HCT116 (cell line): ENCODE measurements at regions not wholly inside any gene's neighbourhood (a gene's known extent, or its start where the extent isn't known, plus 50 kb on each side); places are given as distances from the start of the nearest gene placed in this dataset.

Source experiments
- ATAC-seq: fragments of 200-7000 bp; cut with Tn5 transposase; 2 replicates; pipeline ENCODE4 v1.9.1; 2020; ENCODE audit warnings: mild to moderate bottlenecking, moderate library complexity
- BruUV-seq: library from RNA; stranded (reverse); fragments of 400-500 nt; replicated peaks from 2 replicates; lab custom pipeline; 2021; lab: Mats Ljungman, UMichigan
- CTCF ChIA-PET: fragments of 300-600 bp; sonication (Branson Sonifier 250); formaldehyde crosslinking; loops from one replicate; lab custom pipeline; 2021; ENCODE audit warnings: antibody characterized with exemption; lab: Charles Lee
- POLR2A ChIA-PET: fragments of 300-600, 350-600 bp; sonication (Branson Sonifier 250); formaldehyde crosslinking; loops from one replicate; lab custom pipeline; 2021; ENCODE audit warnings: antibody characterized with exemption; lab: Charles Lee
- RAD21 ChIA-PET, 2 experiments: fragments of 300-600 bp; sonication (Branson Sonifier 250); formaldehyde crosslinking; loops; one replicate each; lab custom pipeline; 2023; ENCODE audit warnings: low total read pairs in 2 of 2; ENCODE audit not compliant: uncharacterized antibody in 2 of 2, unreplicated experiment in 2 of 2, low non-redundant PET in 1 of 2; lab: Charles Lee
- DNase-seq: peaks from one replicate; pipeline ENCODE4 v3.0.0-alpha.2; 2010; ENCODE audit warnings: low read depth, low spot score
- H2AFZ ChIP-seq: fragments of 200-600 bp; shearing (Covaris generic), sonication (generic); 2 replicates; pipeline ENCODE4 v1.6.1; 2017; ENCODE audit warnings: low read depth, mixed run types, mixed read lengths, antibody characterized with exemption, low read length; ENCODE audit not compliant: poor library complexity, severe bottlenecking
- H3K27ac ChIP-seq: 2 replicates; pipeline ENCODE4 v1.5.1; 2012; ENCODE audit warnings: low read depth, low read length
- H3K27me3 ChIP-seq: fragments of 200-600 bp; sonication (generic); 2 replicates; pipeline ENCODE4 v1.6.1; 2016; ENCODE audit warnings: mixed run types, low read length, mixed read lengths; ENCODE audit not compliant: insufficient read depth
- H3K36me3 ChIP-seq, 2 experiments: fragments of 200-500 bp in 1 of 2; fragments of 200-600 bp in 1 of 2; sonication (Bioruptor generic) in 1 of 2; sonication (generic) in 1 of 2; 2 replicates each; pipeline versions ENCODE4 v1.5.1 to v1.6.1; 2014 to 2016; ENCODE audit warnings: low read length in 2 of 2, inconsistent platforms in 1 of 2, mixed read lengths in 1 of 2, mixed run types in 1 of 2; ENCODE audit not compliant: insufficient read depth in 2 of 2, control insufficient read depth in 1 of 2
- H3K4me1 ChIP-seq, 2 experiments: fragments of 200-600 bp in 1 of 2; sonication (generic) in 1 of 2; 2 replicates each; pipeline versions ENCODE4 v1.5.1 to v1.6.1; 2012 to 2017; ENCODE audit warnings: low read length in 2 of 2, inconsistent platforms in 1 of 2, mild to moderate bottlenecking in 1 of 2, mixed read lengths in 1 of 2, mixed run types in 1 of 2, moderate library complexity in 1 of 2; ENCODE audit not compliant: insufficient read depth in 2 of 2, control insufficient read depth in 1 of 2
- H3K4me2 ChIP-seq: fragments of 200-600 bp; sonication (generic); 2 replicates; pipeline ENCODE4 v1.6.1; 2017; ENCODE audit warnings: mixed run types, low read length, mixed read lengths
- H3K4me3 ChIP-seq, 2 experiments: fragments of 200-600 bp in 1 of 2; sonication (generic) in 1 of 2; replicated peaks in 1 of 2; 2 replicates each; pipeline ENCODE4 v1.5.1; 2011 to 2016; ENCODE audit warnings: low read length in 2 of 2, control low read depth in 1 of 2, low read depth in 1 of 2, mild to moderate bottlenecking in 1 of 2, mixed read lengths in 1 of 2, mixed run types in 1 of 2
- H3K79me2 ChIP-seq: fragments of 200-600 bp; sonication (generic); 2 replicates; pipeline ENCODE4 v1.6.1; 2017; ENCODE audit warnings: mild to moderate bottlenecking, mixed run types, low read length, moderate library complexity, mixed read lengths; ENCODE audit not compliant: insufficient read depth
- H3K9ac ChIP-seq: fragments of 200-600 bp; sonication (generic); 2 replicates; pipeline ENCODE4 v1.6.1; 2016; ENCODE audit warnings: low read length, mixed read lengths
- H3K9me2 ChIP-seq: fragments of 200-600 bp; sonication (generic), shearing (Covaris generic); 2 replicates; pipeline ENCODE4 v1.6.1; 2017; ENCODE audit warnings: mixed run types, mild to moderate bottlenecking, moderate library complexity; ENCODE audit not compliant: insufficient read depth
- H3K9me3 ChIP-seq, 2 experiments: fragments of 200-500 bp in 1 of 2; fragments of 200-600 bp in 1 of 2; sonication (Bioruptor generic) in 1 of 2; sonication (generic) in 1 of 2; 2 replicates each; pipeline ENCODE4 v1.6.1; 2014 to 2017; ENCODE audit warnings: low read length in 2 of 2, mixed read lengths in 2 of 2, inconsistent platforms in 1 of 2, low read depth in 1 of 2, mild to moderate bottlenecking in 1 of 2, mixed run types in 1 of 2, moderate library complexity in 1 of 2; ENCODE audit not compliant: control insufficient read depth in 1 of 2, insufficient read depth in 1 of 2
- H4K20me1 ChIP-seq: fragments of 200-600 bp; sonication (generic), shearing (Covaris generic); 2 replicates; pipeline ENCODE4 v1.6.1; 2017; ENCODE audit warnings: mixed run types, mild to moderate bottlenecking, moderate library complexity; ENCODE audit not compliant: insufficient read depth
- CBX3 ChIP-seq: IDR thresholded peaks from 2 replicates; pipeline ENCODE4 v1.6.1; 2012; ENCODE audit warnings: low read depth
- CTCF ChIP-seq, 3 experiments: fragments of 200-600 bp in 1 of 3; sonication (generic) in 1 of 3; IDR thresholded peaks in 2 of 3; conservative IDR thresholded peaks in 1 of 3; 2 replicates each; pipeline ENCODE4 v1.5.1; 2012 to 2017; ENCODE audit warnings: low read depth in 2 of 3, low read length in 2 of 3, antibody characterized with exemption in 1 of 3, borderline replicate concordance in 1 of 3, control low read depth in 1 of 3, mild to moderate bottlenecking in 1 of 3, mixed read lengths in 1 of 3, mixed run types in 1 of 3, moderate library complexity in 1 of 3; ENCODE audit not compliant: insufficient read depth in 1 of 3
- EGR1 ChIP-seq: IDR thresholded peaks from 2 replicates; pipeline ENCODE4 v1.6.1; 2012; ENCODE audit warnings: low read depth
- EZH2 ChIP-seq: fragments of 200-600 bp; sonication (generic); IDR thresholded peaks from 2 replicates; pipeline ENCODE4 v1.6.1; 2017; ENCODE audit warnings: antibody characterized with exemption, mixed run types
- EZH2phosphoT487 ChIP-seq: fragments of 200-600 bp; IDR thresholded peaks from 2 replicates; pipeline ENCODE4 v1.6.1; 2018; ENCODE audit warnings: antibody characterized with exemption, borderline replicate concordance
- JUND ChIP-seq: IDR thresholded peaks from 2 replicates; pipeline ENCODE4 v1.6.1; 2012
- POLR2A ChIP-seq: IDR thresholded peaks from 2 replicates; pipeline ENCODE4 v1.7.0; 2011; ENCODE audit warnings: borderline replicate concordance; ENCODE audit not compliant: insufficient read depth, insufficient read length; ENCODE audit errors: extremely low read depth
- POLR2AphosphoS5 ChIP-seq: IDR thresholded peaks from 2 replicates; pipeline ENCODE4 v1.6.1; 2011; ENCODE audit warnings: mild to moderate bottlenecking, low read depth, low read length, moderate library complexity
- REST ChIP-seq: IDR thresholded peaks from 2 replicates; pipeline ENCODE4 v1.6.1; 2012; ENCODE audit warnings: low read depth
- TCF7L2 ChIP-seq: IDR thresholded peaks from 2 replicates; pipeline ENCODE4 v1.7.0; 2011; ENCODE audit warnings: borderline replicate concordance, inconsistent platforms; ENCODE audit not compliant: insufficient read depth, insufficient read length; ENCODE audit errors: extremely low read depth
- ZBTB33 ChIP-seq: IDR thresholded peaks from 2 replicates; pipeline ENCODE4 v1.6.1; 2011; ENCODE audit warnings: mild to moderate bottlenecking, low read length, moderate library complexity; ENCODE audit not compliant: insufficient replicate concordance; ENCODE audit errors: extremely low read depth
- ZFX ChIP-seq: fragments of 450-650 bp; IDR thresholded peaks from 2 replicates; pipeline ENCODE4 v1.6.1; 2017
- ZNF274 ChIP-seq: fragments of 200-500 bp; sonication (Bioruptor generic); IDR thresholded peaks from 2 replicates; pipeline ENCODE4 v1.6.1; 2014; ENCODE audit warnings: mild to moderate bottlenecking, low read depth, low read length, inconsistent platforms
- intact Hi-C: fragments of 100-400 bp; cut with micrococcal nuclease; formaldehyde crosslinking; loops from 2 replicates; pipeline ENCODE4 v1.10.0; 2022

GRCh38 chr11:130668751-130669150 lies 220.3 kb downstream of the ADAMTS15 start:
- H3K36me3 ChIP-seq = no peaks in the 10 kb centered on the region
- intact Hi-C loops = loop anchor here (10.0 kb wide), 1 partner anchor 234 kb away; no protein-coding TSS in a partner anchor
- RAD21 ChIA-PET = no interaction called here
- no peaks in the 10 kb centered on the region for H3K79me2 ChIP-seq
- ATAC-seq (no peak), DNase-seq (no peak)
- no peak overlapping the region for H3K4me3 ChIP-seq
- CTCF ChIA-PET = no interaction called here
- H3K9me2 ChIP-seq = no peaks in the 10 kb centered on the region
- H3K9ac ChIP-seq = no peak overlapping the region
- POLR2A ChIA-PET = no interaction called here
- H3K27ac ChIP-seq = no peak overlapping the region
- no peaks in the 10 kb centered on the region for H4K20me1 ChIP-seq
- TF ChIP-seq EZH2 (no peak), ZBTB33 (no peak), EGR1 (no peak), ZFX (no peak), CBX3 (no peak), POLR2A (no peak), CTCF (IDR thresholded peaks at IDR 0.05 in 2 of 3, conservative IDR thresholded peaks at IDR 0.05 in 1 of 3; ENCODE audit: borderline replicate concordance in 1 of 3, insufficient read depth in 1 of 3, low read depth in 2 of 3, low read length in 2 of 3) (no peak), JUND (no peak), REST (no peak), TCF7L2 (no peak), POLR2AphosphoS5 (no peak), EZH2phosphoT487 (no peak), ZNF274 (no peak)
- H2AFZ ChIP-seq = no peak overlapping the region
- H3K9me3 ChIP-seq = no peaks in the 10 kb centered on the region
- H3K4me2 ChIP-seq = no peak overlapping the region
- BruUV-seq = no TSS peak
- H3K27me3 ChIP-seq = no peaks in the 10 kb centered on the region
- H3K4me1 ChIP-seq = no peaks in the 10 kb centered on the region
